Natural killer cell (primary cell): ENCODE measurements at regions not wholly inside any gene's neighbourhood (a gene's known extent, or its start where the extent isn't known, plus 50 kb on each side); places are given as distances from the start of the nearest gene placed in this dataset.
A peak's percentile ranks its signal among the peaks of the same experiment; 100 is the strongest.

ENCODE experiments used
- ATAC-seq, 3 donors: fragments of 150-1000 bp in 2 of 3; fragments of 200-7000 bp in 1 of 3; cut with Tn5 transposase; 1 replicate in 1 of 3; 2 replicates in 2 of 3; pipeline ENCODE4 v1.10.0; 2021; ENCODE audit warnings: mild to moderate bottlenecking in 2 of 3, moderate library complexity in 2 of 3
- DNase-seq, 2 donors: peaks; one replicate each; pipeline versions ENCODE4 v3.0.0 to v3.0.0-alpha.2; 2013 to 2021; ENCODE audit warnings: mixed read lengths in 1 of 2
- H3K27ac ChIP-seq: one replicate; pipeline ENCODE4 v1.5.1; 2013; ENCODE audit warnings: mild to moderate bottlenecking, low read length
- H3K27me3 ChIP-seq: one replicate; pipeline ENCODE4 v1.6.1; 2013; ENCODE audit warnings: low read length; ENCODE audit not compliant: control insufficient read depth, insufficient read depth
- H3K36me3 ChIP-seq: one replicate; pipeline ENCODE4 v1.6.1; 2013; ENCODE audit warnings: low read length; ENCODE audit not compliant: control insufficient read depth, insufficient read depth
- H3K4me1 ChIP-seq: one replicate; pipeline ENCODE4 v1.6.1; 2013; ENCODE audit warnings: low read length; ENCODE audit not compliant: control insufficient read depth, insufficient read depth
- H3K4me3 ChIP-seq: one replicate; pipeline ENCODE4 v1.5.1; 2013; ENCODE audit warnings: low read length
- H3K9me3 ChIP-seq: one replicate; pipeline ENCODE4 v1.6.1; 2013; ENCODE audit warnings: low read length; ENCODE audit not compliant: control insufficient read depth, insufficient read depth
- H3K27ac Mint-ChIP-seq, 2 donors: one replicate each; pipeline ENCODE4 v1.8.0; 2022; ENCODE audit warnings: mild to moderate bottlenecking in 2 of 2, mixed read lengths in 2 of 2, moderate library complexity in 1 of 2
- H3K27me3 Mint-ChIP-seq, 2 donors: one replicate each; pipeline ENCODE4 v1.8.0; 2022; ENCODE audit warnings: low read depth in 2 of 2, mixed read lengths in 2 of 2
- H3K36me3 Mint-ChIP-seq: one replicate; pipeline ENCODE4 v1.8.0; 2022; ENCODE audit warnings: mixed read lengths
- H3K4me1 Mint-ChIP-seq, 2 donors: one replicate each; pipeline ENCODE4 v1.8.0; 2022; ENCODE audit warnings: mixed read lengths in 2 of 2
- H3K4me3 Mint-ChIP-seq: one replicate; pipeline ENCODE4 v1.8.0; 2022; ENCODE audit warnings: mild to moderate bottlenecking, moderate library complexity, mixed read lengths
- H3K9me3 Mint-ChIP-seq, 2 donors: one replicate each; pipeline ENCODE4 v1.8.0; 2022; ENCODE audit warnings: mixed read lengths in 2 of 2
- CTCF ChIP-seq: fragments of 200-600 bp; IDR thresholded peaks from one replicate; pipeline ENCODE4 v1.8.0; 2022; ENCODE audit warnings: antibody characterized with exemption
- WGBS: methylation state at CpG from one replicate; pipeline ENCODE4 v1.1.7; 2013; ENCODE audit warnings: missing lambda C conversion rate; ENCODE audit not compliant: insufficient coverage; 5-methylcytosine and 5-hydroxymethylcytosine counted together
- intact Hi-C: fragments of 100-400 bp; cut with micrococcal nuclease; formaldehyde crosslinking; loops from one replicate; pipeline ENCODE4 v1.14.2; 2022

GRCh38 chr1:181148636-181149035, 60.1 kb downstream of the IER5 start:
- DNase-seq, result no peak
- no peak for ATAC-seq
- H3K4me1 Mint-ChIP-seq, result peaks cover 38 to 51% of the 10 kb centered on the region in 2 donors
- H3K27me3 Mint-ChIP-seq, result peaks cover 6 to 23% of the 10 kb centered on the region in 2 donors
- peak overlapping the region; percentile 84 to 88 for H3K27ac Mint-ChIP-seq
- H3K4me3 ChIP-seq, result no peak overlapping the region
- H3K27ac ChIP-seq, result no peak overlapping the region
- 91% methylated on average over 3 of the region's 3 CpGs for WGBS
- H3K36me3 ChIP-seq, result no peaks in the 10 kb centered on the region
- peak overlapping the region; percentile 81 for H3K4me3 Mint-ChIP-seq
- intact Hi-C loops, result loop anchor here (10.0 kb wide), 1 partner anchor 194 kb away; no protein-coding TSS in a partner anchor
- H3K27me3 ChIP-seq, result no peaks in the 10 kb centered on the region
- peaks cover 29% of the 10 kb centered on the region for H3K4me1 ChIP-seq
- TF ChIP-seq CTCF, result no peak
- H3K36me3 Mint-ChIP-seq, result no peaks in the 10 kb centered on the region
- H3K9me3 ChIP-seq, result no peaks in the 10 kb centered on the region
- no peaks in the 10 kb centered on the region for H3K9me3 Mint-ChIP-seq

GRCh38 chr1:181149326-181150125, 61.0 kb downstream of the IER5 start:
- 21% methylated on average over 9 of the region's 10 CpGs for WGBS
- intact Hi-C loops, result loop anchor here (10.0 kb wide), 1 partner anchor 195 kb away; no protein-coding TSS in a partner anchor
- peaks cover 3 to 15% of the 10 kb centered on the region in 2 donors for H3K27me3 Mint-ChIP-seq
- Histone ChIP-seq H3K27me3 (no peaks in the 10 kb centered on the region), H3K4me1 (peaks cover 29% of the 10 kb centered on the region), H3K4me3 (no peak overlapping the region), H3K9me3 (no peaks in the 10 kb centered on the region), H3K36me3 (no peaks in the 10 kb centered on the region), H3K27ac (peak overlapping the region; percentile 25)
- peaks cover 38 to 51% of the 10 kb centered on the region in 2 donors for H3K4me1 Mint-ChIP-seq
- ATAC-seq, result peak; percentile 83 to 98 (median 93)
- peak overlapping the region; percentile 81 for H3K4me3 Mint-ChIP-seq
- no peak for TF ChIP-seq CTCF
- peak; percentile 50 to 89 for DNase-seq
- H3K27ac Mint-ChIP-seq, result peak overlapping the region; percentile 84 to 88
- H3K36me3 Mint-ChIP-seq, result no peaks in the 10 kb centered on the region
- H3K9me3 Mint-ChIP-seq, result no peaks in the 10 kb centered on the region

- H3K36me3 Mint-ChIP-seq, result no peaks in the 10 kb centered on the region
- no peaks in the 10 kb centered on the region for H3K9me3 Mint-ChIP-seq
- H3K36me3 ChIP-seq, result no peaks in the 10 kb centered on the region
- peak overlapping the region in 1 of 2 donors; percentile 84 for H3K27ac Mint-ChIP-seq
- TF ChIP-seq CTCF, result no peak
- H3K4me1 ChIP-seq, result peaks cover 29% of the 10 kb centered on the region
- peaks cover 3 to 14% of the 10 kb centered on the region in 2 donors for H3K27me3 Mint-ChIP-seq
- no peak for DNase-seq
- H3K27ac ChIP-seq, result no peak overlapping the region
- WGBS, result 100% methylated on average over 1 of the region's 1 CpG
- no peak for ATAC-seq
- no peaks in the 10 kb centered on the region for H3K9me3 ChIP-seq
- H3K4me1 Mint-ChIP-seq, result peaks cover 38 to 51% of the 10 kb centered on the region in 2 donors
- no peak overlapping the region for H3K4me3 ChIP-seq
- no peaks in the 10 kb centered on the region for H3K27me3 ChIP-seq
- H3K4me3 Mint-ChIP-seq, result peak overlapping the region; percentile 81
- intact Hi-C loops, result no loop called here
Observed at GRCh38 chr1:181150273-181150672, 61.8 kb downstream of the IER5 start.
